Endothelial cell of umbilical vein (primary cell): ENCODE measurements at regions not wholly inside any gene's neighbourhood (a gene's known extent, or its start where the extent isn't known, plus 50 kb on each side); places are given as distances from the start of the nearest gene placed in this dataset.

Experiments
- CTCF ChIP-seq, 2 donors: IDR thresholded peaks; 1 replicate in 1 of 2; 2 replicates in 1 of 2; pipeline ENCODE4 v1.5.1; 2011; ENCODE audit warnings: low read length in 2 of 2, mild to moderate bottlenecking in 2 of 2, moderate library complexity in 2 of 2, control low read depth in 1 of 2, inconsistent platforms in 1 of 2, low read depth in 1 of 2; ENCODE audit not compliant: insufficient read depth in 1 of 2; ENCODE audit errors: extremely low read depth in 1 of 2
- EZH2 ChIP-seq: IDR thresholded peaks from 2 replicates; pipeline ENCODE4 v1.6.1; 2012; ENCODE audit warnings: borderline replicate concordance, low read depth, mild to moderate bottlenecking, moderate library complexity, low read length, inconsistent platforms; ENCODE audit not compliant: severe bottlenecking
- POLR2A ChIP-seq: IDR thresholded peaks from 2 replicates; pipeline ENCODE4 v1.6.1; 2012; ENCODE audit warnings: low read depth, mild to moderate bottlenecking, control low read depth, low read length

- TF ChIP-seq EZH2 (no peak), POLR2A (no peak), CTCF (IDR thresholded peaks at IDR 0.05; ENCODE audit: extremely low read depth in 1 of 2, insufficient read depth in 1 of 2, low read depth in 1 of 2, low read length in 2 of 2) (no peak)
Observed at GRCh38 chr1:47521034-47521881, 83.4 kb downstream of the FOXD2 start.
